Endothelial cell of umbilical vein (primary cell): ENCODE measurements at regions not wholly inside any gene's neighbourhood (a gene's known extent, or its start where the extent isn't known, plus 50 kb on each side); places are given as distances from the start of the nearest gene placed in this dataset.

ENCODE experiments used
- BruUV-seq: library from RNA; stranded (reverse); fragments of 400-500 nt; replicated peaks from 2 replicates; lab custom pipeline; 2021; lab: Mats Ljungman, UMichigan
- CTCF ChIA-PET: fragments of 300-600, 350-600 bp; sonication (Branson Sonifier 250); formaldehyde crosslinking; loops from one replicate; lab custom pipeline; 2021; ENCODE audit warnings: antibody characterized with exemption, inconsistent platforms; lab: Charles Lee
- POLR2A ChIA-PET: fragments of 300-600, 350-600 bp; sonication (Branson Sonifier 250); formaldehyde crosslinking; loops from one replicate; lab custom pipeline; 2021; ENCODE audit warnings: antibody characterized with exemption, inconsistent platforms; lab: Charles Lee
- DNase-seq: peaks from one replicate; pipeline ENCODE4 v3.0.0-alpha.2; 2011; ENCODE audit warnings: low read depth, low spot score
- FAIRE-seq: peaks from 2 replicates; lab custom pipeline; 2011; peaks lifted over from hg19 to GRCh38; lab: Jason Lieb, UNC
- H2AFZ ChIP-seq: 2 replicates; pipeline ENCODE4 v1.6.0; 2012; ENCODE audit warnings: low read depth, low read length, control low read depth, inconsistent platforms
- H3K27ac ChIP-seq: 2 replicates; pipeline ENCODE4 v1.5.1; 2011; ENCODE audit warnings: low read depth, mild to moderate bottlenecking, control low read depth, low read length, moderate library complexity; ENCODE audit not compliant: insufficient read depth
- H3K27me3 ChIP-seq, 2 experiments: 2 replicates each; pipeline versions ENCODE4 v1.6.0 to v1.6.1; 2011; ENCODE audit warnings: low read length in 2 of 2, mixed read lengths in 1 of 2; ENCODE audit not compliant: control insufficient read depth in 2 of 2, insufficient read depth in 2 of 2
- H3K36me3 ChIP-seq, 2 experiments: 2 replicates in 1 of 2; 3 replicates in 1 of 2; pipeline ENCODE4 v1.5.1; 2011; ENCODE audit warnings: low read length in 2 of 2, mild to moderate bottlenecking in 1 of 2, moderate library complexity in 1 of 2; ENCODE audit not compliant: control insufficient read depth in 2 of 2, insufficient read depth in 2 of 2; ENCODE audit errors: extremely low read depth in 1 of 2
- H3K4me1 ChIP-seq: 3 replicates; pipeline ENCODE4 v1.5.1; 2011; ENCODE audit warnings: mild to moderate bottlenecking, low read length; ENCODE audit not compliant: control insufficient read depth, insufficient read depth; ENCODE audit errors: extremely low read depth
- H3K4me2 ChIP-seq: 2 replicates; pipeline ENCODE4 v1.6.1; 2011; ENCODE audit warnings: low read length, control low read depth, mixed read lengths; ENCODE audit not compliant: insufficient read depth
- H3K4me3 ChIP-seq, 3 experiments: fragments of 200-600 bp in 1 of 3; sonication (generic), shearing (Covaris generic) in 1 of 3; replicated peaks in 1 of 3; 2 replicates each; pipeline ENCODE4 v1.5.1; 2011 to 2016; ENCODE audit warnings: control low read depth in 3 of 3, low read length in 3 of 3, mild to moderate bottlenecking in 2 of 3, inconsistent platforms in 1 of 3, low read depth in 1 of 3, moderate library complexity in 1 of 3; ENCODE audit not compliant: insufficient read depth in 1 of 3
- H3K79me2 ChIP-seq: 2 replicates; pipeline ENCODE4 v1.6.0; 2012; ENCODE audit warnings: low read length, inconsistent platforms; ENCODE audit not compliant: control insufficient read depth, insufficient read depth
- H3K9ac ChIP-seq: replicated peaks from 2 replicates; pipeline ENCODE3; 2011; ENCODE audit warnings: low read length, control low read depth; ENCODE audit not compliant: insufficient read depth; ENCODE audit errors: extremely low read depth
- H3K9me1 ChIP-seq: replicated peaks from 3 replicates; pipeline ENCODE4 v1.6.0; 2011; ENCODE audit warnings: mild to moderate bottlenecking, low read length; ENCODE audit not compliant: control insufficient read depth, insufficient read depth; ENCODE audit errors: extremely low read depth
- H3K9me3 ChIP-seq: replicated peaks from 2 replicates; pipeline ENCODE4 v1.5.1; 2012; ENCODE audit warnings: low read length, inconsistent platforms; ENCODE audit not compliant: control insufficient read depth, insufficient read depth
- H4K20me1 ChIP-seq: replicated peaks from 2 replicates; pipeline ENCODE3; 2011; ENCODE audit warnings: mild to moderate bottlenecking, low read length; ENCODE audit not compliant: control insufficient read depth, insufficient read depth; ENCODE audit errors: extremely low read depth
- EZH2 ChIP-seq: IDR thresholded peaks from 2 replicates; pipeline ENCODE4 v1.6.1; 2012; ENCODE audit warnings: borderline replicate concordance, low read depth, mild to moderate bottlenecking, moderate library complexity, low read length, inconsistent platforms; ENCODE audit not compliant: severe bottlenecking
- FOS ChIP-seq: IDR thresholded peaks from 2 replicates; pipeline ENCODE4 v1.6.1; 2011; ENCODE audit warnings: mild to moderate bottlenecking, low read length, moderate library complexity, borderline replicate concordance; ENCODE audit not compliant: insufficient read depth
- GATA2 ChIP-seq: IDR thresholded peaks from 2 replicates; pipeline ENCODE4 v1.7.0; 2011; ENCODE audit warnings: low read depth, mild to moderate bottlenecking, moderate library complexity, mixed read lengths, low read length; ENCODE audit not compliant: insufficient read length, insufficient read depth
- JUN ChIP-seq: IDR thresholded peaks from 2 replicates; pipeline ENCODE4 v1.6.1; 2011; ENCODE audit warnings: borderline replicate concordance, low read depth; ENCODE audit not compliant: insufficient read length, insufficient read depth
- MYC ChIP-seq: IDR thresholded peaks from one replicate; pipeline ENCODE4 v1.6.1; 2011; ENCODE audit warnings: mild to moderate bottlenecking, low read depth, low read length
- POLR2A ChIP-seq: IDR thresholded peaks from 2 replicates; pipeline ENCODE4 v1.6.1; 2012; ENCODE audit warnings: low read depth, mild to moderate bottlenecking, control low read depth, low read length
- POLR2AphosphoS5 ChIP-seq: IDR thresholded peaks from 2 replicates; pipeline ENCODE4 v1.6.1; 2012; ENCODE audit warnings: low read depth, mild to moderate bottlenecking, control low read depth, low read length, moderate library complexity; ENCODE audit not compliant: insufficient read depth
- dilution Hi-C: fragments of 300-500 bp; cut with MboI; formaldehyde crosslinking; loops from one replicate; pipeline ENCODE4 v1.15.0; 2019; ENCODE audit warnings: low sequenced_read_pairs; ENCODE audit not compliant: extremely low pct_ligation_motif_present
- intact Hi-C: fragments of 100-400 bp; cut with micrococcal nuclease; formaldehyde crosslinking; loops from one replicate; pipeline ENCODE4 v1.10.0; 2022
- TF ChIP-seq, protein P1 (sequence below): IDR thresholded peaks from 2 replicates; pipeline ENCODE4 v1.6.1; 2011; ENCODE audit not compliant: insufficient read depth, insufficient read length
- TF ChIP-seq, protein P2 (sequence below), 2 donors: IDR thresholded peaks; 1 replicate in 1 of 2; 2 replicates in 1 of 2; pipeline ENCODE4 v1.5.1; 2011; ENCODE audit warnings: low read length in 2 of 2, mild to moderate bottlenecking in 2 of 2, moderate library complexity in 2 of 2, control low read depth in 1 of 2, inconsistent platforms in 1 of 2, low read depth in 1 of 2; ENCODE audit not compliant: insufficient read depth in 1 of 2; ENCODE audit errors: extremely low read depth in 1 of 2

DNA sequence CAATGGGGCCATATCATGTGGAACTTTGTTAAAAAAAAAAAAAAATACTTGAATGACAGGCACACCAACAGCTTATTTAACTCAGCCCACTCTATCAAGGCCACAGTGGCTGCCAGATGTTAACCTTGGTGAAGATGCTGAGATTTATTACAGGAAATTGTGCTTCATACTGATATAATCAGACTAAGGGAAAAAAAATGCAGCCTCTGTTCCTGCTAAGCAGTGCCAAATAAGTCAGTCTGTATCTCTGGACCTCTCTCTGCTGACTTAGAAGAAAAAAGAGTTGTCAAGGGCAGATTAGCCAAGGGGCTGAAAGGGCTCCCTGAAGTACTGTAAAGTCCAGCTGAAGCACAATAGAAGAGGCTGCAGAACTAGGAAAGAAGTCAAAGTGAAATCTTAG, 677.7 kb upstream of the HTR2C start:
- intact Hi-C loops = no loop called here
- CTCF ChIA-PET = no interaction called here
- H4K20me1 ChIP-seq = no peaks in the 10 kb centered on the region
- dilution Hi-C loops = no loop called here
- H3K9ac ChIP-seq = no peak overlapping the region
- no peaks in the 10 kb centered on the region for H3K79me2 ChIP-seq
- POLR2A ChIA-PET = no interaction called here
- H3K27ac ChIP-seq = no peak overlapping the region
- DNase-seq = no peak
- no peaks in the 10 kb centered on the region for H3K27me3 ChIP-seq
- no peak for TF ChIP-seq MYC
- TF ChIP-seq, protein P1, sequence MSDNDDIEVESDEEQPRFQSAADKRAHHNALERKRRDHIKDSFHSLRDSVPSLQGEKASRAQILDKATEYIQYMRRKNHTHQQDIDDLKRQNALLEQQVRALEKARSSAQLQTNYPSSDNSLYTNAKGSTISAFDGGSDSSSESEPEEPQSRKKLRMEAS = no peak
- FAIRE-seq = no peak
- no peak overlapping the region for H2AFZ ChIP-seq
- no peak overlapping the region for H3K4me3 ChIP-seq
- BruUV-seq = no TSS peak
- H3K9me3 ChIP-seq = no peaks in the 10 kb centered on the region
- H3K36me3 ChIP-seq = no peaks in the 10 kb centered on the region
- H3K9me1 ChIP-seq = no peaks in the 10 kb centered on the region
- no peaks in the 10 kb centered on the region for H3K4me1 ChIP-seq
- no peak overlapping the region for H3K4me2 ChIP-seq

DNA sequence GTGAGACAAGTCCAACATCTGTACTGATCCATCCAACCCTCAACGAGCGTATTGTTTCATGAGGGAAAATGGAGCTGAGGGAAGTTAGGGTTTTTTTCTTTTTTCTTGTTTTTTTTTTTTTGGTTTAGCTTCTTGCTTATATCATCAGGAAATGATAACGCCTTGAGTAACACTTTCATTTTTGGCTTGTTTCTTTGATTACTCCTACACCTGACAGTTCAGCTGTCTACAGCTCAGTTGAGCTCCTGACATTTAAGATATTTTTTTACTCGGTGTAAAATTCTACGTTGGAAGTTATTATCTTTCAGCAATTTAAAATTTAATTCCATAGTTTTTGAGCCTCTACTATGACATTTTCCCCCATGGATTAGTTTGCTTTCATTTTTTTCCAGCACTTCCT, 691.0 kb upstream of the HTR2C start:
- POLR2A ChIA-PET = no interaction called here
- Histone ChIP-seq H3K9me3 (no peaks in the 10 kb centered on the region), H4K20me1 (no peaks in the 10 kb centered on the region), H2AFZ (no peak overlapping the region), H3K27me3 (no peaks in the 10 kb centered on the region), H3K27ac (no peak overlapping the region), H3K36me3 (no peaks in the 10 kb centered on the region), H3K9me1 (no peaks in the 10 kb centered on the region), H3K4me3 (no peak overlapping the region), H3K79me2 (no peaks in the 10 kb centered on the region), H3K4me1 (no peaks in the 10 kb centered on the region), H3K9ac (no peak overlapping the region), H3K4me2 (no peak overlapping the region)
- intact Hi-C loops (no loop called here), dilution Hi-C loops (no loop called here)
- FAIRE-seq = no peak
- CTCF ChIA-PET = no interaction called here
- no peak for TF ChIP-seq GATA2
- TF ChIP-seq POLR2AphosphoS5 = no peak
- no peak for TF ChIP-seq FOS
- no peak for TF ChIP-seq JUN
- TF ChIP-seq POLR2A = no peak
- TF ChIP-seq, protein P2, sequence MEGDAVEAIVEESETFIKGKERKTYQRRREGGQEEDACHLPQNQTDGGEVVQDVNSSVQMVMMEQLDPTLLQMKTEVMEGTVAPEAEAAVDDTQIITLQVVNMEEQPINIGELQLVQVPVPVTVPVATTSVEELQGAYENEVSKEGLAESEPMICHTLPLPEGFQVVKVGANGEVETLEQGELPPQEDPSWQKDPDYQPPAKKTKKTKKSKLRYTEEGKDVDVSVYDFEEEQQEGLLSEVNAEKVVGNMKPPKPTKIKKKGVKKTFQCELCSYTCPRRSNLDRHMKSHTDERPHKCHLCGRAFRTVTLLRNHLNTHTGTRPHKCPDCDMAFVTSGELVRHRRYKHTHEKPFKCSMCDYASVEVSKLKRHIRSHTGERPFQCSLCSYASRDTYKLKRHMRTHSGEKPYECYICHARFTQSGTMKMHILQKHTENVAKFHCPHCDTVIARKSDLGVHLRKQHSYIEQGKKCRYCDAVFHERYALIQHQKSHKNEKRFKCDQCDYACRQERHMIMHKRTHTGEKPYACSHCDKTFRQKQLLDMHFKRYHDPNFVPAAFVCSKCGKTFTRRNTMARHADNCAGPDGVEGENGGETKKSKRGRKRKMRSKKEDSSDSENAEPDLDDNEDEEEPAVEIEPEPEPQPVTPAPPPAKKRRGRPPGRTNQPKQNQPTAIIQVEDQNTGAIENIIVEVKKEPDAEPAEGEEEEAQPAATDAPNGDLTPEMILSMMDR (IDR thresholded peaks at IDR 0.05; ENCODE audit: extremely low read depth in 1 of 2, insufficient read depth in 1 of 2, low read depth in 1 of 2, low read length in 2 of 2) = no peak
- no peak for TF ChIP-seq EZH2
- TF ChIP-seq, protein P1 = no peak
- no peak for TF ChIP-seq MYC
- DNase-seq = no peak
- BruUV-seq = no TSS peak
